ENCODE measurements at regions not wholly inside any gene's neighbourhood (a gene's known extent, or its start where the extent isn't known, plus 50 kb on each side); places are given as distances from the start of the nearest gene placed in this dataset.
"Not testable (repeated sequence)": the region's sequence is repeated elsewhere in the genome, so short reads cannot be mapped to it uniquely, and the experiment has no call there.

DNA sequence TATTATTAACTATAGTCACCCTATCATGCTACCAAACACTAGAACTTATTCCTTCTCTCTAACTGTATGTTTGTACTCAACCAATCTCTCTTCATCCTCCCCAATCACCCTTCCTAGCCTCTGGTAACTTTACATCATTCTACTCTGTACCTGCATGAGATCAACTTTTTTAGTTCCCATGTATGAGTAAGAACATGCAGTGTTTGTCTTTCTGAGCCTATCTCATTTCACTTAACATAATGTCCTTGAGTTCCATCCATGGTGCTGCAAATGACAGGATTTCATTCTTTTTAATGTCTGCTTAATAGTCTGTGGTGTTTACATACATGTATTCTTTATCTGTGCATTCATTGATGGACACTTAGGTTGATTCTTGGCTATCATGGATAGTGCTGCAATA is 108.9 kb upstream of the RFX8 start:
- peaks cover 1% of the 10 kb centered on the region for H3K36me3 Mint-ChIP-seq
- ATAC-seq (ENCODE audit: low read depth) = no peak
- peaks cover 9% of the 10 kb centered on the region for H3K9me3 Mint-ChIP-seq
- H3K27me3 Mint-ChIP-seq = peaks cover 1% of the 10 kb centered on the region
- no peak for DNase-seq (ENCODE audit: low spot score in 2 of 2)
- H3K27ac Mint-ChIP-seq = no peak overlapping the region
- H3K4me1 Mint-ChIP-seq = no peaks in the 10 kb centered on the region
- no peak overlapping the region for H3K4me3 Mint-ChIP-seq

DNA sequence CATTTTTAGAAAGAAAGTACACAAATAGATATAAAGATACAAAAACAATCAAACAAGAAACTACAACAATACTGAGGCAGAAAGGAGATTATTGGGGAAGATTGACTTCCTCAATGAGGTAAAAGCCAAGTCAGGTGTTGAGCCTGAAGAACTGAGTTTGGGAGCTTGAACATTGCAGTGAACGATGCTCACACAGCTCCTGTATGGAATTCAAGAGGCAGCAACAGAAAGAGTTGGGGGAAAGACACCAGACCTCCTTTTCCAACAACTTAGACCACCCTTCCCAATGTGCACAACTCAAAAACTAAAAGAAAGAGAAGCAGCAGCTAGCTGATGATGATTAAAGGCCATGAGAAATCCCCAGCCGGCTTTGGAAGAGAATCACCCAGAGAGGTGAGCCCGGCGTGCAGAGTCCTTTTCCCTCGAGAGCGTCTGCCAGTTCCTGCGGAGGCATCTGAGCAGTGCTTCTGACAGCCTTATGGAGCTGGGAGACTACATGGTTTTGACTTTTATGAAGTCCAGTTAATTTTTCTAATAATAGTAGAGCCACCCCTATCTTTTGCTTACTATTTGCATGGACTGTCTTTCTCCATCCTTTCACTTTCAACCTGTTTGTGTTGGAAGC is 106.9 kb upstream of the RFX8 start:
- Mint-ChIP-seq H3K27ac (no peak overlapping the region), H3K27me3 (no peaks in the 10 kb centered on the region), H3K9me3 (peaks cover 7% of the 10 kb centered on the region), H3K36me3 (peaks cover 3% of the 10 kb centered on the region), H3K4me1 (no peaks in the 10 kb centered on the region), H3K4me3 (no peak overlapping the region)
- ATAC-seq (ENCODE audit: low read depth) (no peak), DNase-seq (ENCODE audit: low spot score in 2 of 2) (no peak)

DNA sequence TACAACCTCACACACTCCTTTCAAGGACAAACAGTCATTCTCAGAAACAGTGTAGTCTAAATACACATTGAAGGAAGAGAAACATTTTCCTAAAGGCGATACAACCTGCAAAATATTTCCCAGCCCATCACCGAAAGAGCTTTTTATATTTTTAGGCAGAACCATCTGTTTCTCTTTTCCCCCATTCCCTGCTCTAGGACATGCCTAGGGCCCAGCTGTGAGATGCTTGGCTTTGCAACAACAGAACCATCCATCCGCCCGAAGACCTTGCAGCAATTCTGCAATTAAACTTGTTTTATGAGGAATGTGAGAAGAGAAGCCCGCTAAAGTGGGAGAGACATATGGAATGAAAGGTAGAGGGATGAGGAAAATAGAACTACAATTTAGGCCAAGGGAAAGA is 105.6 kb upstream of the RFX8 start:
- no peak for DNase-seq (ENCODE audit: low spot score in 2 of 2)
- ATAC-seq (ENCODE audit: low read depth) = no peak
- Mint-ChIP-seq H3K9me3 (peaks cover 7% of the 10 kb centered on the region), H3K4me1 (no peaks in the 10 kb centered on the region), H3K4me3 (no peak overlapping the region), H3K27ac (no peak overlapping the region), H3K36me3 (peaks cover 3% of the 10 kb centered on the region), H3K27me3 (peaks cover 2% of the 10 kb centered on the region)

DNA sequence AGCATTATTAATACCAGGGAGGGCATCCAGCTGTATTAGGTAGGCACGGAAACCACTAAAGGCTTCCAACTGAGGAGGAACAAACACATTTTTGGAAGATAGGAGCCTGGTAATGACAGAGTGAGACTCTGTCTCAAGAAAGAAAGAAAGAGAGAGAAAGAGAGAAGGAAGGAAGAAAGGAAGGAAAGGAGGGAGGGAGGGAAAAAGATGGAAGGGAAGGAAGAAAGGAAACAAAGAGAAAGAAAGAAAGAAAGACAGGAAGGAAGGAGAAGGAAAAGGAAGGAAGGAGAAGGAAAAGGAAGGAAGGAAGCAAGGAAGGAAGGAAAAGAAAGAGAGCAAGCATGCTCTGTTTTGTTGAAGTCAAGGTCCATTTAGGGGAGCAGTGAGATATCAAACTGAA is 103.8 kb upstream of the RFX8 start:
- no peaks in the 10 kb centered on the region for H3K4me1 Mint-ChIP-seq
- no peak overlapping the region for H3K4me3 Mint-ChIP-seq
- peaks cover 2% of the 10 kb centered on the region for H3K27me3 Mint-ChIP-seq
- DNase-seq (ENCODE audit: low spot score in 2 of 2) (no peak), ATAC-seq (ENCODE audit: low read depth) (no peak)
- H3K36me3 Mint-ChIP-seq = peaks cover 3% of the 10 kb centered on the region
- no peak overlapping the region for H3K27ac Mint-ChIP-seq
- peaks cover 4% of the 10 kb centered on the region for H3K9me3 Mint-ChIP-seq

DNA sequence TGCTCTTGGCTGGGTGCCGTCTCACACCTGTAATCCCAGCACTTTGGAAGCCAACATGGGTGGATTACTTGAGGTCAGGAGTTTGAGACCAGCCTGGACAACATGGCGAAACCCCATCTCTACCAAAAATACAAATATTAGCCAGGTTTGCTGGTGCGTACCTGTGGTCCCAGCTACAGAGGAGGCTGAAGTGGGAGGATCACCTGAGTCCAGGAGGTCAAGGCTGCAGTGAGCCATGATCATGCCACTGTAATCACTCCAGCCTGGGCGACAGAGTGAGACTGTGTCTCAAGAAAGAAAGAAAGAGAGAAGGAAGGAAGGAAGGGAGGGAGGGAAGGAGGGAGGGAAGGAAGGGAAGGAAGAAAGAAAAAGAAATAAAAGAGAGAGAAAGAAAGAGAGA is 103.2 kb upstream of the RFX8 start:
- ATAC-seq (ENCODE audit: low read depth); H3K4me3 Mint-ChIP-seq; H3K27ac Mint-ChIP-seq; DNase-seq (ENCODE audit: low spot score in 2 of 2); H3K36me3 Mint-ChIP-seq; H3K27me3 Mint-ChIP-seq; H3K9me3 Mint-ChIP-seq; H3K4me1 Mint-ChIP-seq: not testable (repeated sequence)

DNA sequence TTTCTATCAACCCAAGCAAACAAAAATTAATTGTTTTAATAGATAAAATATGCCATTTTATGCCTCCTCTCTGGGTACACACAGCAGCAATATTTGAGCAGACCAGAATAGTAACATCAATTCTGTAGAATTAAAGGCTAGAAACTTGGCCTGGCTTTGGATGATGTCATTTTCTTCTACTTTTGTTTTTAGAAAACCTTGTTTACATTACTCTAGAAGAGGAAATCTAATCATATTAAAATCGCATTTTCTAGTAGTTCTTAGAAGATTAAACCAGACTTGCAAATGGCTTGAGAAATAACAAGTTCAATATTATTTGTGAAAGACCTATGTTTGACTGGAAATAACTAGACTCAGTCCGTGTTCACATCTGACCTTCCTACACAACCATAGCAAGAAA is 102.3 kb upstream of the RFX8 start:
- H3K4me3 Mint-ChIP-seq = no peak overlapping the region
- no peaks in the 10 kb centered on the region for H3K4me1 Mint-ChIP-seq
- H3K9me3 Mint-ChIP-seq = peaks cover 2% of the 10 kb centered on the region
- H3K27me3 Mint-ChIP-seq = peaks cover 2% of the 10 kb centered on the region
- H3K36me3 Mint-ChIP-seq = peaks cover 3% of the 10 kb centered on the region
- ATAC-seq (ENCODE audit: low read depth) = no peak
- H3K27ac Mint-ChIP-seq = no peak overlapping the region
- DNase-seq (ENCODE audit: low spot score in 2 of 2) = no peak

DNA sequence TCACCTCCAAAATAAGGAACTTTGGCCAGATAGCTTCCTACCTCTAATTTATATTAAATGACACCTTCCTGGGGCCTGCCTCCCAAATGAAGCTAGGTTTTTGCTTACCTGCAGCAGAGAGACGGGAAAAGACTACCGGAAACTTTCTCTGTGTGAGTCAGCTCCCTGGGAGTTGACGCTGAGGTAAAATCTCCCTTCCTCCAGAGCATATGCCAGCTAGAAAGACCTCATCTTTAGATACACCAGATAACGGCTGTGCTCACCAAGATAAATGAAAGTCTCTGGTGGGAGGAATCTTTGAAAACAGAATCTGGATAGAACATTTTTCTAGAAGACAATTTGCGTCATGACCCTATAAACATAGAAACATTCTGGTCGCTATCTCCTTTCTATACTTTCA is 99.7 kb upstream of the RFX8 start:
- peaks cover 4% of the 10 kb centered on the region for H3K36me3 Mint-ChIP-seq
- H3K27me3 Mint-ChIP-seq = peaks cover 6% of the 10 kb centered on the region
- ATAC-seq (ENCODE audit: low read depth) (no peak), DNase-seq (ENCODE audit: low spot score in 2 of 2) (no peak)
- H3K27ac Mint-ChIP-seq = no peak overlapping the region
- no peaks in the 10 kb centered on the region for H3K4me1 Mint-ChIP-seq
- no peak overlapping the region for H3K4me3 Mint-ChIP-seq
- H3K9me3 Mint-ChIP-seq = no peaks in the 10 kb centered on the region

DNA sequence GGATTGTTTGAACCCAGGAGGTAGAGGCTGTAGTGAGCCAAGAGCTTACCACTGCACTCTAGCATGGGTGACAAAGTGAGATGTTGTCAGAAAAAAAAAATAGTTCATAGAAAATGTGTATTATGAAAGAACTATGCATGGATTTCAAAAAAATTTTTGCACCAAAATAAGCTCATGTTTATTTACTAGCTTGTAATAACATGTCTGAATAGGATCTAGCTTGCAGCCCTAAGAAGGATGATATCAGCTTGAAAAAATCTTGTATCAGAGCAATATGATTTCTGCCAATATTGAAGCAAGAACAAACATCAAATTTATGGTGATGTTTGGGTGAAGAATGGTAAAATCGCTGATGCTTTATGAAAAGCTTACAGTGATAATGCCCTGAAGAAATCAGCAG is 97.0 kb upstream of the RFX8 start:
- DNase-seq (ENCODE audit: low spot score in 2 of 2) (no peak), ATAC-seq (ENCODE audit: low read depth) (no peak)
- no peaks in the 10 kb centered on the region for H3K4me1 Mint-ChIP-seq
- H3K27ac Mint-ChIP-seq = no peak overlapping the region
- no peak overlapping the region for H3K4me3 Mint-ChIP-seq
- H3K36me3 Mint-ChIP-seq = peaks cover 2% of the 10 kb centered on the region
- H3K9me3 Mint-ChIP-seq = no peaks in the 10 kb centered on the region
- H3K27me3 Mint-ChIP-seq = peaks cover 6% of the 10 kb centered on the region

DNA sequence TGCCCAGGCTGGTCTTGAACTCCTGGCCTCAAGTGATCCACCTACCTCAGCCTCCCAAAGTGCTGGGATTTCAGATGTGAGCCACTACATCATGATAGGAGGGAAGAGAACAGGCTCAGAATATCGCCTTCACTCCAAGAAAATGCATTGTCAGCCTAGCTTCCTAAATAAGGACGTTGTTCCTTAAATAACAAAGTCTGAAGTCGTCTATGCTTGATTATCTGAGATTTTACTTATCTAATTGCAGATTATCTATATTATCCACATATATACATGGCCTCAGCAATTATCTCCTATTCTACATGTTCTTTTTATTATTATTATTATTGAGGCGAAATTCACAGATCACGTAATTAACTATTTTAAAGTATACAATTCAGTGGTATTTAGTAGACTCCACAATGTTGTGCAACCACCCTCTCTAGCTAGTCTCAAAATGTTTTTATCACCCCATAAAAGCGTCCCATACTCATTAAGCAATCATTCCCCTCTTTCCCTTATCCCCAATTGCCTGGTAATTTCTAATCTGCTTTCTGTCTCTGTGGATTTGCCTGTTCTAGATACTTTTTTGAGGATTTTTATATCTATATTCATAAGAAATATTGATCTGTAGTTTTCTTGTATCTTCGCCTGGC is 95.1 kb upstream of the RFX8 start:
- Mint-ChIP-seq H3K4me3 (no peak overlapping the region), H3K4me1 (no peaks in the 10 kb centered on the region), H3K27me3 (peaks cover 5% of the 10 kb centered on the region), H3K36me3 (peaks cover 2% of the 10 kb centered on the region), H3K27ac (no peak overlapping the region), H3K9me3 (no peaks in the 10 kb centered on the region)
- no peak for ATAC-seq (ENCODE audit: low read depth)
- no peak for DNase-seq (ENCODE audit: low spot score in 2 of 2)

DNA sequence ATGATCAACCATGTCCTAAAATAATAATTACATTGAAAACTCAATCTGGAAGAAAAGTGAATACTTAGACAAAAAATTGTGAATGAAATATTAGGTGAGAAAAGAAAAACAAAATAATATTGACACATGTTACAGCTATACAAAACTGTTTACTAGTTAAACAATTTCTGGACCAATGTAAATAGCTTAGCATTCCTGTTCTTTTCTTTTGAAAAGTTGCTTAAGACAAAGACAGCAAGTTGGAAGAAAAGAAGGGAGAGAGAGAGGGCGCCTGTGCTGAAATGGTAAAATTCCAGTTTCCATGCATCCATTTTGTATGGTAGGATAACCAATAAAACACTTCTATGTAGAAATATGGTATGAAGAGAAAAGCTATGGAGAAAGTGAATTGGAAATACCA is 94.1 kb upstream of the RFX8 start:
- Mint-ChIP-seq H3K27ac (no peak overlapping the region), H3K4me3 (no peak overlapping the region), H3K9me3 (no peaks in the 10 kb centered on the region), H3K36me3 (peaks cover 4% of the 10 kb centered on the region), H3K4me1 (no peaks in the 10 kb centered on the region), H3K27me3 (peaks cover 8% of the 10 kb centered on the region)
- no peak for ATAC-seq (ENCODE audit: low read depth)
- DNase-seq (ENCODE audit: low spot score in 2 of 2) = no peak

DNA sequence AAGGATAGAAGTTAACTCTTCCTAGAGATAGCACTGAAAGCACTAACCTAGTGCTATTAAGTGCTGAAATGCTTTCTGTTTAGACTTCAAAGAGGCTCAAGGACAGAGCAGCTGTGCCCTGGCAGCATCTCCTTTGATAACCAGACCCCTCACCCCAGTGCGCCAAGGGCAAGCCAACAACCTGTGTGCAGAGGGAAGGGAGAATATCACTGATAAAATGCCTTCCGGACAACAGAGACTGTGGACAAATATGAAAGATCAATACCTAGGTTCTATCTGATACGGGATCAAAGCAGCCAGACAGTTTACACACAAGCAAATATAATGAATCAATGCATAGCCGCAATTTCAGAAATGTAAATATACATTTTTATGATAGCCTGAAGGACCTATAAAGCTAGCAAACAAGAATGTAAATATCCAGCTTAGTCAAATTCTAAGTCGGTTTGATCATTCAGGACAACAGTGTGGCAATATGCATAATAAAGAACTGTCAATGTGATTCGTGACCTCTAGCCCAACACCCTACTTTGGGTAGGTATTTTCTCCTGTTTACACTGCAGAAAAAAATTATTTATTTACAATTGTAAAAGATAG is 91.8 kb upstream of the RFX8 start:
- H3K36me3 Mint-ChIP-seq = peaks cover 3% of the 10 kb centered on the region
- peaks cover 7% of the 10 kb centered on the region for H3K27me3 Mint-ChIP-seq
- H3K27ac Mint-ChIP-seq = no peak overlapping the region
- no peaks in the 10 kb centered on the region for H3K4me1 Mint-ChIP-seq
- DNase-seq (ENCODE audit: low spot score in 2 of 2) (no peak), ATAC-seq (ENCODE audit: low read depth) (no peak)
- peaks cover 1% of the 10 kb centered on the region for H3K9me3 Mint-ChIP-seq
- H3K4me3 Mint-ChIP-seq = no peak overlapping the region

DNA sequence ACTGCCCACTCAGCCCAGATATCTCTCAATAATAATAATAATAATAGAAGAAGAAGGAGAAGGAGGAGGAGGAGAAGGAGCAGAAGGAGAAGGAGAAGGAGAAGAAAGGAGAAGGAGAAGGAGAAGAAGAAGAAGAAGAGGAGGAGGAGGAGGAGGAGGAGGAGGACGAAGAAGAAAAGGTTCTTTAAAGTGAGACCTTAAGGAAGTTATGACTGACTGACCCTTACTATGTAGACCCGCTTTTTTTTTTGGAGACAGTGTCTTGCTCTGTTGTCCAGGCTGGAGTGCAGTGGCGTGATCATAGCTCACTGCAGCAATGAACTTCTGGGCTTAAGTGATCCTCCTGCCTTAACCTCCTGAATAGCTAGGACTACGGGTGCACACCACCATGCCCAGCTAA is 88.9 kb upstream of the RFX8 start:
- Mint-ChIP-seq H3K9me3 (peaks cover 4% of the 10 kb centered on the region), H3K4me1 (peaks cover 7% of the 10 kb centered on the region), H3K27me3 (peaks cover 4% of the 10 kb centered on the region), H3K36me3 (peaks cover 6% of the 10 kb centered on the region), H3K4me3 (no peak overlapping the region), H3K27ac (no peak overlapping the region)
- DNase-seq (ENCODE audit: low spot score in 2 of 2) (no peak), ATAC-seq (ENCODE audit: low read depth) (no peak)

DNA sequence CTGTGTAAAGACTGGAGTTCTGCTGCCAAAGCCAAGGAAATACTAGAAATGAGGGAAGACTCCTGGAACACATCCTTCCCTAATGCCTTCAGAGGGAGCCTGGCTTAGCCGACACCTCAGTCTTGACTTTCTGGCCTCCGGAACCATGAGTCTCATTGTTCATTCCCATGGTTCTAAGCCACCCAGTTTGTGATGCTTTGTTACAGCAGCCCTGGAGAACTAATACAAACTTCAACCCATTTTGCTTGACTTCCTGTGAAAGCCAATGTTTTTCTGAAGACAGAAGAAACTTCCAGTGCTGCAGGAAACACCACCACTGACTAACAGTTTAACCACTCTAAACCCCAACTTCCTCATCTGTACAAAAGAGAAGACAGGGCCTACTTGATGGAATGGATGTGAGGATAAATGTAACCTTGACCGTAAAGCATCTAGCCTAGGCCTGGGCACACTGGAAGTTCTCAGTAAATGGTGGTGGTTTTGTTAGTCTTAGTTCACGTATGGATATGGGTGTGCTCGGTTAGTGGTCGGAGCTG is 85.9 kb upstream of the RFX8 start:
- H3K4me3 Mint-ChIP-seq = no peak overlapping the region
- DNase-seq (ENCODE audit: low spot score in 2 of 2) (no peak), ATAC-seq (ENCODE audit: low read depth) (no peak)
- peaks cover 4% of the 10 kb centered on the region for H3K27me3 Mint-ChIP-seq
- H3K36me3 Mint-ChIP-seq = peaks cover 6% of the 10 kb centered on the region
- no peak overlapping the region for H3K27ac Mint-ChIP-seq
- peaks cover 7% of the 10 kb centered on the region for H3K4me1 Mint-ChIP-seq
- peaks cover 4% of the 10 kb centered on the region for H3K9me3 Mint-ChIP-seq

DNA sequence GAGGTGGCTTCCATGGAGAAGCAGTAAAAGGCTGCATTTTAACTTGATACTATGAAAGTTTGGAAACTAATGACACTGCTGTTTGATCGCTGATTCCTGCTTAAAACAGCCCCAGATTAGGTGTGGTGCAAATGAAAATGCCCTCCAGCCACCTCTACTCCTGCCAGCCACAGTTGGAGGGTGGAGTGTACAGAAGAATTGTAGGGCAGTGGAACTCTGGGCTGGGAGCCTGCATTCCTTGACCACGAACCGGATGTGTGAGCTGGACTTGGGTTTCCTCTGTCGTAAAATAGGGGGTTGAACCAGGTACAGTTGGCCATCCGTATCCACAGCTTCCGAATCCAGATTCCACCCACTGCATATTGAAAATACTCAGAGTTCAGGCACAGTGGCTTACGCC is 84.6 kb upstream of the RFX8 start:
- DNase-seq (ENCODE audit: low spot score in 2 of 2) = no peak
- Mint-ChIP-seq H3K9me3 (peaks cover 4% of the 10 kb centered on the region), H3K4me1 (peaks cover 7% of the 10 kb centered on the region), H3K27ac (no peak overlapping the region), H3K4me3 (no peak overlapping the region), H3K27me3 (peaks cover 4% of the 10 kb centered on the region), H3K36me3 (peaks cover 6% of the 10 kb centered on the region)
- ATAC-seq (ENCODE audit: low read depth) = no peak

Data from memory B cell (primary cell).